CD14-positive monocyte (primary cell): ENCODE measurements at regions not wholly inside any gene's neighbourhood (a gene's known extent, or its start where the extent isn't known, plus 50 kb on each side); places are given as distances from the start of the nearest gene placed in this dataset.

Experiments
- DNase-seq, 3 donors: peaks; one replicate each; pipeline ENCODE4 v3.0.0-alpha.2; 2011 to 2022
- H2AFZ ChIP-seq: 2 replicates; pipeline ENCODE4 v1.6.0; 2012; ENCODE audit warnings: mild to moderate bottlenecking, low read depth, low read length, inconsistent platforms; ENCODE audit not compliant: insufficient read depth, poor library complexity, severe bottlenecking
- H3K27ac ChIP-seq, 2 donors: 1 replicate in 1 of 2; 2 replicates in 1 of 2; pipeline ENCODE4 v1.5.1; 2012 to 2013; ENCODE audit warnings: low read length in 2 of 2, control low read depth in 1 of 2, inconsistent platforms in 1 of 2, low read depth in 1 of 2, mild to moderate bottlenecking in 1 of 2
- H3K27me3 ChIP-seq, 2 donors: one replicate each; pipeline versions ENCODE4 v1.6.0 to v1.6.1; 2011 to 2013; ENCODE audit warnings: low read length in 2 of 2; ENCODE audit not compliant: control insufficient read depth in 2 of 2, insufficient read depth in 2 of 2
- H3K36me3 ChIP-seq, 2 donors: replicated peaks in 1 of 2; 1 replicate in 1 of 2; 2 replicates in 1 of 2; pipeline versions ENCODE4 v1.5.1 to v1.6.1; 2012 to 2013; ENCODE audit warnings: low read length in 2 of 2, control low read depth in 1 of 2, inconsistent platforms in 1 of 2, mild to moderate bottlenecking in 1 of 2; ENCODE audit not compliant: insufficient read depth in 2 of 2, control insufficient read depth in 1 of 2
- H3K4me1 ChIP-seq, 2 donors: 1 replicate in 1 of 2; 2 replicates in 1 of 2; pipeline versions ENCODE4 v1.5.1 to v1.6.1; 2012 to 2013; ENCODE audit warnings: low read length in 2 of 2, control low read depth in 1 of 2, inconsistent platforms in 1 of 2, mild to moderate bottlenecking in 1 of 2, moderate library complexity in 1 of 2; ENCODE audit not compliant: insufficient read depth in 2 of 2, control insufficient read depth in 1 of 2
- H3K4me2 ChIP-seq: replicated peaks from 2 replicates; pipeline ENCODE3; 2012; ENCODE audit warnings: low read length, moderate library complexity, mild to moderate bottlenecking; ENCODE audit not compliant: poor library complexity, severe bottlenecking; ENCODE audit errors: extremely low read depth
- H3K4me3 ChIP-seq, 3 experiments: fragments of 200-600 bp in 1 of 3; sonication (generic) in 1 of 3; replicated peaks in 1 of 3; 1 replicate in 2 of 3; 2 replicates in 1 of 3; pipeline ENCODE4 v1.5.1; 2011 to 2013; ENCODE audit warnings: low read length in 3 of 3, mild to moderate bottlenecking in 3 of 3, control low read depth in 2 of 3, low read depth in 2 of 3, inconsistent platforms in 1 of 3, moderate library complexity in 1 of 3
- H3K79me2 ChIP-seq: 2 replicates; pipeline ENCODE4 v1.6.0; 2012; ENCODE audit warnings: mild to moderate bottlenecking, control low read depth, inconsistent platforms, low read length, moderate library complexity; ENCODE audit not compliant: insufficient read depth
- H3K9ac ChIP-seq: 2 replicates; pipeline ENCODE4 v1.6.0; 2017; ENCODE audit warnings: low read length, mild to moderate bottlenecking; ENCODE audit not compliant: insufficient read depth, poor library complexity, severe bottlenecking
- H3K9me3 ChIP-seq, 2 donors: replicated peaks in 1 of 2; 1 replicate in 1 of 2; 2 replicates in 1 of 2; pipeline versions ENCODE4 v1.5.1 to v1.6.1; 2012 to 2013; ENCODE audit warnings: low read length in 2 of 2, control low read depth in 1 of 2; ENCODE audit not compliant: control insufficient read depth in 1 of 2, insufficient read depth in 1 of 2
- H4K20me1 ChIP-seq: 2 replicates; pipeline ENCODE4 v1.6.0; 2012; ENCODE audit warnings: mild to moderate bottlenecking, low read length, control low read depth, moderate library complexity; ENCODE audit not compliant: insufficient read depth
- H3K27ac Mint-ChIP-seq, 7 donors: one replicate each; pipeline ENCODE4 v1.8.0; 2020; ENCODE audit warnings: mild to moderate bottlenecking in 7 of 7, mixed read lengths in 7 of 7, moderate library complexity in 6 of 7, inconsistent platforms in 2 of 7
- H3K27me3 Mint-ChIP-seq, 3 donors: one replicate each; pipeline ENCODE4 v1.8.0; 2021 to 2022; ENCODE audit warnings: low read depth in 3 of 3, mild to moderate bottlenecking in 3 of 3, mixed read lengths in 3 of 3, moderate library complexity in 3 of 3, inconsistent platforms in 1 of 3
- H3K36me3 Mint-ChIP-seq, 2 donors: one replicate each; pipeline ENCODE4 v1.8.0; 2020; ENCODE audit warnings: mixed read lengths in 2 of 2, inconsistent platforms in 1 of 2, mild to moderate bottlenecking in 1 of 2
- H3K4me1 Mint-ChIP-seq: one replicate; pipeline ENCODE4 v1.8.0; 2020; ENCODE audit warnings: mild to moderate bottlenecking, mixed read lengths
- H3K4me3 Mint-ChIP-seq, 2 donors: one replicate each; pipeline ENCODE4 v1.8.0; 2020; ENCODE audit warnings: mild to moderate bottlenecking in 2 of 2, mixed read lengths in 2 of 2, moderate library complexity in 1 of 2
- H3K9me3 Mint-ChIP-seq, 7 donors: one replicate each; pipeline ENCODE4 v1.8.0; 2020 to 2022; ENCODE audit warnings: mixed read lengths in 7 of 7, mild to moderate bottlenecking in 6 of 7, moderate library complexity in 6 of 7, inconsistent platforms in 2 of 7
- CTCF ChIP-seq: fragments of 200-600 bp; IDR thresholded peaks from one replicate; pipeline ENCODE4 v1.8.0; 2022; ENCODE audit warnings: antibody characterized with exemption, mild to moderate bottlenecking
- WGBS: methylation state at CpG from one replicate; pipeline ENCODE4 v1.1.5; 2013; ENCODE audit warnings: missing lambda C conversion rate; ENCODE audit not compliant: insufficient coverage; 5-methylcytosine and 5-hydroxymethylcytosine counted together
- intact Hi-C, 2 donors: fragments of 100-400 bp; cut with micrococcal nuclease; formaldehyde crosslinking; loops; one replicate each; pipeline versions ENCODE4 v1.15.0 to v1.15.1; 2023

GRCh38 chr14:26761532-26761931 is 163.7 kb upstream of the NOVA1 start:
- Mint-ChIP-seq H3K4me3 (no peak overlapping the region), H3K27ac (no peak overlapping the region), H3K4me1 (no peaks in the 10 kb centered on the region), H3K36me3 (no peaks in the 10 kb centered on the region), H3K27me3 (no peaks in the 10 kb centered on the region), H3K9me3 (peaks cover 0 to 2% (median 0%) of the 10 kb centered on the region in 7 donors)
- Histone ChIP-seq H3K4me2 (no peak overlapping the region), H3K36me3 (no peaks in the 10 kb centered on the region), H3K4me1 (no peaks in the 10 kb centered on the region), H3K27ac (no peak overlapping the region), H4K20me1 (no peaks in the 10 kb centered on the region), H3K9me3 (no peaks in the 10 kb centered on the region), H3K4me3 (no peak overlapping the region), H2AFZ (no peak overlapping the region), H3K27me3 (no peaks in the 10 kb centered on the region), H3K9ac (no peak overlapping the region), H3K79me2 (no peaks in the 10 kb centered on the region)
- 88% methylated on average over 6 of the region's 9 CpGs for WGBS
- no peak for TF ChIP-seq CTCF
- DNase-seq, result no peak
- intact Hi-C loops, result no loop called here

- no peaks in the 10 kb centered on the region for H4K20me1 ChIP-seq
- TF ChIP-seq CTCF, result no peak
- H3K36me3 ChIP-seq, result no peaks in the 10 kb centered on the region
- H3K4me3 ChIP-seq, result no peak overlapping the region
- no peak overlapping the region for H3K9ac ChIP-seq
- H3K9me3 Mint-ChIP-seq, result peaks cover 0 to 2% (median 0%) of the 10 kb centered on the region in 7 donors
- H2AFZ ChIP-seq, result no peak overlapping the region
- no peaks in the 10 kb centered on the region for H3K79me2 ChIP-seq
- no peaks in the 10 kb centered on the region for H3K27me3 ChIP-seq
- no peak for DNase-seq
- H3K4me3 Mint-ChIP-seq, result no peak overlapping the region
- H3K4me1 Mint-ChIP-seq, result no peaks in the 10 kb centered on the region
- no peaks in the 10 kb centered on the region for H3K27me3 Mint-ChIP-seq
- H3K9me3 ChIP-seq, result no peaks in the 10 kb centered on the region
- H3K4me2 ChIP-seq, result no peak overlapping the region
- H3K36me3 Mint-ChIP-seq, result no peaks in the 10 kb centered on the region
- no peak overlapping the region for H3K27ac Mint-ChIP-seq
- intact Hi-C loops, result no loop called here
- no peaks in the 10 kb centered on the region for H3K4me1 ChIP-seq
- no peak overlapping the region for H3K27ac ChIP-seq
These were observed 167.5 kb upstream of the NOVA1 start for GRCh38 chr14:26765301-26765700.
